SK-N-SH (cell line): ENCODE measurements at regions not wholly inside any gene's neighbourhood (a gene's known extent, or its start where the extent isn't known, plus 50 kb on each side); places are given as distances from the start of the nearest gene placed in this dataset.

Experiments used
- CTCF ChIP-seq: fragments of 200-600 bp; sonication (generic); IDR thresholded peaks from 2 replicates; pipeline ENCODE4 v1.6.1; 2017; ENCODE audit warnings: antibody characterized with exemption, mild to moderate bottlenecking, moderate library complexity
- EZH2phosphoT487 ChIP-seq: fragments of 200-600 bp; sonication (generic); IDR thresholded peaks from 2 replicates; pipeline ENCODE4 v1.6.1; 2017; ENCODE audit warnings: low read depth, mixed run types, mild to moderate bottlenecking, antibody characterized with exemption, moderate library complexity, borderline replicate concordance
- MXI1 ChIP-seq: IDR thresholded peaks from 2 replicates; pipeline ENCODE4 v1.6.1; 2012; ENCODE audit warnings: mild to moderate bottlenecking, low read depth, low read length, improper control_type of control experiment
- POLR2AphosphoS5 ChIP-seq: IDR thresholded peaks from 2 replicates; pipeline ENCODE4 v1.6.1; 2012; ENCODE audit warnings: low read depth, low read length
- RAD21 ChIP-seq: IDR thresholded peaks from 2 replicates; pipeline ENCODE4 v1.6.1; 2012; ENCODE audit warnings: mild to moderate bottlenecking, low read length
- RCOR1 ChIP-seq: fragments of 150-350 bp; IDR thresholded peaks from 2 replicates; pipeline ENCODE4 v1.6.1; 2017; ENCODE audit warnings: antibody characterized with exemption, low read length
- RFX5 ChIP-seq: IDR thresholded peaks from 2 replicates; pipeline ENCODE4 v1.6.1; 2012; ENCODE audit warnings: mild to moderate bottlenecking, improper control_type of control experiment, low read length
- SIN3A ChIP-seq: IDR thresholded peaks from 2 replicates; pipeline ENCODE4 v1.6.1; 2012; ENCODE audit warnings: low read depth, mild to moderate bottlenecking, low read length, moderate library complexity, borderline replicate concordance
- TF ChIP-seq, protein P1 (sequence below): IDR thresholded peaks from 2 replicates; pipeline ENCODE4 v1.6.1; 2012; ENCODE audit warnings: mild to moderate bottlenecking, low read depth, low read length, moderate library complexity

GRCh38 chr12:125214289-125214688 lies 149.1 kb downstream of the AACS start:
- TF ChIP-seq CTCF (no peak), RCOR1 (no peak), SIN3A (no peak), MXI1 (no peak), RFX5 (no peak), EZH2phosphoT487 (no peak), POLR2AphosphoS5 (no peak), RAD21 (no peak)
- TF ChIP-seq, protein P1, sequence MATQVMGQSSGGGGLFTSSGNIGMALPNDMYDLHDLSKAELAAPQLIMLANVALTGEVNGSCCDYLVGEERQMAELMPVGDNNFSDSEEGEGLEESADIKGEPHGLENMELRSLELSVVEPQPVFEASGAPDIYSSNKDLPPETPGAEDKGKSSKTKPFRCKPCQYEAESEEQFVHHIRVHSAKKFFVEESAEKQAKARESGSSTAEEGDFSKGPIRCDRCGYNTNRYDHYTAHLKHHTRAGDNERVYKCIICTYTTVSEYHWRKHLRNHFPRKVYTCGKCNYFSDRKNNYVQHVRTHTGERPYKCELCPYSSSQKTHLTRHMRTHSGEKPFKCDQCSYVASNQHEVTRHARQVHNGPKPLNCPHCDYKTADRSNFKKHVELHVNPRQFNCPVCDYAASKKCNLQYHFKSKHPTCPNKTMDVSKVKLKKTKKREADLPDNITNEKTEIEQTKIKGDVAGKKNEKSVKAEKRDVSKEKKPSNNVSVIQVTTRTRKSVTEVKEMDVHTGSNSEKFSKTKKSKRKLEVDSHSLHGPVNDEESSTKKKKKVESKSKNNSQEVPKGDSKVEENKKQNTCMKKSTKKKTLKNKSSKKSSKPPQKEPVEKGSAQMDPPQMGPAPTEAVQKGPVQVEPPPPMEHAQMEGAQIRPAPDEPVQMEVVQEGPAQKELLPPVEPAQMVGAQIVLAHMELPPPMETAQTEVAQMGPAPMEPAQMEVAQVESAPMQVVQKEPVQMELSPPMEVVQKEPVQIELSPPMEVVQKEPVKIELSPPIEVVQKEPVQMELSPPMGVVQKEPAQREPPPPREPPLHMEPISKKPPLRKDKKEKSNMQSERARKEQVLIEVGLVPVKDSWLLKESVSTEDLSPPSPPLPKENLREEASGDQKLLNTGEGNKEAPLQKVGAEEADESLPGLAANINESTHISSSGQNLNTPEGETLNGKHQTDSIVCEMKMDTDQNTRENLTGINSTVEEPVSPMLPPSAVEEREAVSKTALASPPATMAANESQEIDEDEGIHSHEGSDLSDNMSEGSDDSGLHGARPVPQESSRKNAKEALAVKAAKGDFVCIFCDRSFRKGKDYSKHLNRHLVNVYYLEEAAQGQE = no peak
